ENCODE measurements at regions not wholly inside any gene's neighbourhood (a gene's known extent, or its start where the extent isn't known, plus 50 kb on each side); places are given as distances from the start of the nearest gene placed in this dataset.

DNA sequence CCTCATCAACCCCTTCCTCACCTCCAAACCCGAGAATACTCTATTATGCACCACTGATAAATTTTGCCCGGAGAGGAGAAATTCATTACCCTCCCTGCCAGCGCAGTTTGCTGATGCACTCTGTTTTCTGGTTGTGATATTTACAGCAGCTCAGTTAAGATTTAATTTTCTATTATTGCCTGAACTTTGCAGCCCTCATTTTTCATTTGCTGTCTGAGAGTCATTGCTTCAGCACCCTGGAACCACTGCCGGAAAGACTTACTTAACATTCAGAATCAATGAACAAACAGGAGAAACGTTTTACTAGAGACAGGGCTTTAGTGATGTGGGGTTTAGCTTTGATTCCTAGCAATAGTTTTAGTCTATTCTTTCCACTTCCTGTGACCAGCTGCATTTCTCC, 56.7 kb upstream of the MAMDC2 start:
- no peaks in the 10 kb centered on the region for H3K27me3 ChIP-seq
- no peak overlapping the region for H3K27ac ChIP-seq
- TF ChIP-seq, protein P1, sequence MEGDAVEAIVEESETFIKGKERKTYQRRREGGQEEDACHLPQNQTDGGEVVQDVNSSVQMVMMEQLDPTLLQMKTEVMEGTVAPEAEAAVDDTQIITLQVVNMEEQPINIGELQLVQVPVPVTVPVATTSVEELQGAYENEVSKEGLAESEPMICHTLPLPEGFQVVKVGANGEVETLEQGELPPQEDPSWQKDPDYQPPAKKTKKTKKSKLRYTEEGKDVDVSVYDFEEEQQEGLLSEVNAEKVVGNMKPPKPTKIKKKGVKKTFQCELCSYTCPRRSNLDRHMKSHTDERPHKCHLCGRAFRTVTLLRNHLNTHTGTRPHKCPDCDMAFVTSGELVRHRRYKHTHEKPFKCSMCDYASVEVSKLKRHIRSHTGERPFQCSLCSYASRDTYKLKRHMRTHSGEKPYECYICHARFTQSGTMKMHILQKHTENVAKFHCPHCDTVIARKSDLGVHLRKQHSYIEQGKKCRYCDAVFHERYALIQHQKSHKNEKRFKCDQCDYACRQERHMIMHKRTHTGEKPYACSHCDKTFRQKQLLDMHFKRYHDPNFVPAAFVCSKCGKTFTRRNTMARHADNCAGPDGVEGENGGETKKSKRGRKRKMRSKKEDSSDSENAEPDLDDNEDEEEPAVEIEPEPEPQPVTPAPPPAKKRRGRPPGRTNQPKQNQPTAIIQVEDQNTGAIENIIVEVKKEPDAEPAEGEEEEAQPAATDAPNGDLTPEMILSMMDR (IDR thresholded peaks at IDR 0.05): no peak
- TF ChIP-seq EP300 (IDR thresholded peaks at IDR 0.05) (no peak), POLR2AphosphoS5 (IDR thresholded peaks at IDR 0.05) (no peak), POLR2A (IDR thresholded peaks at IDR 0.05) (no peak)
- DNase-seq (ENCODE audit: low spot score in 2 of 2): no peak
- H3K4me1 ChIP-seq: no peaks in the 10 kb centered on the region
- H3K4me3 ChIP-seq: no peak overlapping the region
- 57% methylated on average over 5 of the region's 5 CpGs for WGBS
- H3K9me3 ChIP-seq: no peaks in the 10 kb centered on the region
- no peaks in the 10 kb centered on the region for H3K36me3 ChIP-seq

DNA sequence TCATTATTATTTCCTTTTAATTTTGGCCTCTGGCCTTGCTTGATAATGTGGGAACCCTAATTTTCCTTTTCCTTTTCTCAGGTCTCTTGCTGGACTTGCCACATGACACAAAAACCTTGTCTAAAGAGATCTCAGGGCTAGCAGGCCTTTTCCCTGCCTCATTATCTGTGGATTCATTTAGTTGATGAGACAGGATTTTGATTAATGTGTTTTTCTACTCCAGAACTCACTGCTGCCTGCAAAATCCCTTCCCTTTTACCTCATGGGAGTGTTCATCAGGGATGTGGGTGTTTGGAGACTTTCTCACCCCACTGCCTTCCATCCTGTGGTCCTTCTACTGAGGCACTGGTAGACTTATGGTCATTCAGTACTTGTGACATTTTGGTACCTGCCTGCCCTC, 56.2 kb upstream of the MAMDC2 start:
- DNase-seq (ENCODE audit: low spot score in 2 of 2): no peak
- Histone ChIP-seq H3K4me1 (no peaks in the 10 kb centered on the region), H3K4me3 (no peak overlapping the region), H3K36me3 (no peaks in the 10 kb centered on the region), H3K9me3 (no peaks in the 10 kb centered on the region), H3K27ac (no peak overlapping the region), H3K27me3 (no peaks in the 10 kb centered on the region)
- TF ChIP-seq POLR2AphosphoS5 (IDR thresholded peaks at IDR 0.05) (no peak), POLR2A (IDR thresholded peaks at IDR 0.05) (no peak), EP300 (IDR thresholded peaks at IDR 0.05) (no peak)
- TF ChIP-seq, protein P1 (IDR thresholded peaks at IDR 0.05): no peak

DNA sequence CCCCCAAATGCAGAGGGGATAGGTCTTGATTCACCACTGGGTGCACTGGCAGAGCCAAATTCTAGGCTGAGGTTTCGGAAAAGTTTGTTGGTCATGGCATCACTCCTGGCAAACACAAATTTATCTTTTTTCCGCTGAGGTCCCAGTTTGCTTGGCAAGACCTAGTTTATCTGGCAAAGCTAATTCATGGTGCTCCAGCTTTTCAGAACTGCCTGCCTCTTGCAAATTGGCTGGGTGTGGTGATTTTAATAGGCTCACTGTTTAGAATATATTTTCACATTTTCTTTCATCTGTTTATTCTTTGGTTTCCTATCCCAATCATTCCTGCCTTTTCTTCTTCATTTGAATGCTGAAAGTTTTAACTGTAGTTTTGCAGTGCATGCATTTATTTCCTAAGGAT, 50.5 kb upstream of the MAMDC2 start:
- peaks cover 17% of the 10 kb centered on the region for H3K4me1 ChIP-seq
- no peaks in the 10 kb centered on the region for H3K27me3 ChIP-seq
- WGBS: 29% methylated on average over 2 of the region's 2 CpGs
- H3K9me3 ChIP-seq: no peaks in the 10 kb centered on the region
- H3K36me3 ChIP-seq: no peaks in the 10 kb centered on the region
- H3K4me3 ChIP-seq: no peak overlapping the region
- TF ChIP-seq POLR2AphosphoS5 (IDR thresholded peaks at IDR 0.05) (no peak), POLR2A (IDR thresholded peaks at IDR 0.05) (no peak), EP300 (IDR thresholded peaks at IDR 0.05) (no peak)
- TF ChIP-seq, protein P1 (IDR thresholded peaks at IDR 0.05): no peak
- DNase-seq (ENCODE audit: low spot score in 2 of 2): no peak
- no peak overlapping the region for H3K27ac ChIP-seq

Measured in suprapubic skin (tissue), 4 donors.